Sigmoid colon (tissue), 4 donors: ENCODE measurements at regions not wholly inside any gene's neighbourhood (a gene's known extent, or its start where the extent isn't known, plus 50 kb on each side); places are given as distances from the start of the nearest gene placed in this dataset.

Source experiments
- EP300 ChIP-seq, 4 donors: sonication (generic); formaldehyde crosslinking; IDR thresholded peaks; one replicate each; pipeline ENCODE4 v1.6.1; 2017; ENCODE audit warnings: antibody characterized with exemption in 4 of 4
- POLR2A ChIP-seq, 2 donors: fragments of 450-650 bp; IDR thresholded peaks; one replicate each; pipeline ENCODE4 v1.6.1; 2016; ENCODE audit warnings: antibody characterized with exemption in 2 of 2, mild to moderate bottlenecking in 2 of 2, moderate library complexity in 2 of 2
- POLR2AphosphoS5 ChIP-seq, 4 donors: sonication (generic); formaldehyde crosslinking; IDR thresholded peaks; one replicate each; pipeline ENCODE4 v1.6.1; 2017; ENCODE audit warnings: antibody characterized with exemption in 4 of 4
- TF ChIP-seq, protein P1 (sequence below), 4 experiments: fragments of 450-650 bp in 3 of 4; fragments of 200-600 bp in 1 of 4; IDR thresholded peaks; one replicate each; pipeline ENCODE4 v1.5.1; 2016 to 2019; ENCODE audit warnings: antibody characterized with exemption in 4 of 4, mild to moderate bottlenecking in 3 of 4, moderate library complexity in 2 of 4

DNA sequence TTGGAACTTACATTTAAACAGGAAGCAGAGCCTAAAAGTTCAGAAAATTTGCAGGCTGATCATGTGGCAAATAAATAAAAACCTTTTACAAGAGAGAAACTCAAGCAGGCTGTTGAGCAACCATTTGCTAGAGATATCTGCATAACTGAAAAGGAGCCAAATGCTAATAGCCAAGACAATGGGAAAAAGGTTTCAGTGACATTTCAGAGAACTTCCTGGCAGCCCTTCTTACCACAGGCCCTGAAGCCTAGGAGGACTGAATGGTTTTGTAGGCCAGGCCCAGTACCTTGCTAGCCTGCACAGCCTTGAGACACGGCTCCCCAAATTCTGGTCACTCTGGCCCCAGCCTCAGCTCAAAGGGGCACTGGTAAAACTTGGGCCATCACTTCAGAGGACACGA, 945.1 kb downstream of the ADGRL3 start:
- TF ChIP-seq, protein P1, sequence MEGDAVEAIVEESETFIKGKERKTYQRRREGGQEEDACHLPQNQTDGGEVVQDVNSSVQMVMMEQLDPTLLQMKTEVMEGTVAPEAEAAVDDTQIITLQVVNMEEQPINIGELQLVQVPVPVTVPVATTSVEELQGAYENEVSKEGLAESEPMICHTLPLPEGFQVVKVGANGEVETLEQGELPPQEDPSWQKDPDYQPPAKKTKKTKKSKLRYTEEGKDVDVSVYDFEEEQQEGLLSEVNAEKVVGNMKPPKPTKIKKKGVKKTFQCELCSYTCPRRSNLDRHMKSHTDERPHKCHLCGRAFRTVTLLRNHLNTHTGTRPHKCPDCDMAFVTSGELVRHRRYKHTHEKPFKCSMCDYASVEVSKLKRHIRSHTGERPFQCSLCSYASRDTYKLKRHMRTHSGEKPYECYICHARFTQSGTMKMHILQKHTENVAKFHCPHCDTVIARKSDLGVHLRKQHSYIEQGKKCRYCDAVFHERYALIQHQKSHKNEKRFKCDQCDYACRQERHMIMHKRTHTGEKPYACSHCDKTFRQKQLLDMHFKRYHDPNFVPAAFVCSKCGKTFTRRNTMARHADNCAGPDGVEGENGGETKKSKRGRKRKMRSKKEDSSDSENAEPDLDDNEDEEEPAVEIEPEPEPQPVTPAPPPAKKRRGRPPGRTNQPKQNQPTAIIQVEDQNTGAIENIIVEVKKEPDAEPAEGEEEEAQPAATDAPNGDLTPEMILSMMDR (IDR thresholded peaks at IDR 0.05), result no peak
- TF ChIP-seq POLR2A (IDR thresholded peaks at IDR 0.05) (no peak), EP300 (IDR thresholded peaks at IDR 0.05) (no peak), POLR2AphosphoS5 (IDR thresholded peaks at IDR 0.05) (no peak)
